Testis (tissue), 2 donors: ENCODE measurements at regions not wholly inside any gene's neighbourhood (a gene's known extent, or its start where the extent isn't known, plus 50 kb on each side); places are given as distances from the start of the nearest gene placed in this dataset.
"Not testable (repeated sequence)": the region's sequence is repeated elsewhere in the genome, so short reads cannot be mapped to it uniquely, and the experiment has no call there.

Experiments used
- DNase-seq: peaks from one replicate; pipeline ENCODE4 v3.0.0-alpha.2; 2019
- H3K27ac ChIP-seq, 2 donors: fragments of 200-600 bp; sonication (generic); one replicate each; pipeline ENCODE4 v1.5.1; 2019
- H3K27me3 ChIP-seq: fragments of 200-600 bp; sonication (generic); one replicate; pipeline ENCODE4 v1.5.1; 2019
- H3K36me3 ChIP-seq: fragments of 200-600 bp; sonication (generic); one replicate; pipeline ENCODE4 v1.5.1; 2017; ENCODE audit warnings: low read depth; ENCODE audit errors: missing control alignments
- H3K4me1 ChIP-seq: fragments of 200-600 bp; sonication (generic); one replicate; pipeline ENCODE4 v1.5.1; 2019
- H3K4me3 ChIP-seq, 2 donors: fragments of 200-600 bp; sonication (generic); one replicate each; pipeline ENCODE4 v1.5.1; 2017 to 2019
- H3K9me3 ChIP-seq: fragments of 200-600 bp; sonication (generic); one replicate; pipeline ENCODE4 v1.5.1; 2017
- POLR2A ChIP-seq: fragments of 450-650 bp; IDR thresholded peaks from one replicate; pipeline ENCODE4 v1.6.1; 2017; ENCODE audit warnings: antibody characterized with exemption, mild to moderate bottlenecking, moderate library complexity
- WGBS, 2 donors: methylation state at CpG; one replicate each; pipeline ENCODE4 v1.1.5; 2018; 5-methylcytosine and 5-hydroxymethylcytosine counted together
- intact Hi-C: fragments of 100-400 bp; cut with DNase I; formaldehyde crosslinking; loops from one replicate; pipeline ENCODE4 v1.15.1; 2023; ENCODE audit warnings: low total_unique reads
- TF ChIP-seq, protein P1 (sequence below), 3 experiments: fragments of 450-650 bp in 2 of 3; fragments of 200-600 bp in 1 of 3; sonication (generic) in 1 of 3; IDR thresholded peaks; one replicate each; pipeline ENCODE4 v1.5.1; 2016 to 2019; ENCODE audit warnings: antibody characterized with exemption in 3 of 3, mild to moderate bottlenecking in 2 of 3, moderate library complexity in 1 of 3

DNA sequence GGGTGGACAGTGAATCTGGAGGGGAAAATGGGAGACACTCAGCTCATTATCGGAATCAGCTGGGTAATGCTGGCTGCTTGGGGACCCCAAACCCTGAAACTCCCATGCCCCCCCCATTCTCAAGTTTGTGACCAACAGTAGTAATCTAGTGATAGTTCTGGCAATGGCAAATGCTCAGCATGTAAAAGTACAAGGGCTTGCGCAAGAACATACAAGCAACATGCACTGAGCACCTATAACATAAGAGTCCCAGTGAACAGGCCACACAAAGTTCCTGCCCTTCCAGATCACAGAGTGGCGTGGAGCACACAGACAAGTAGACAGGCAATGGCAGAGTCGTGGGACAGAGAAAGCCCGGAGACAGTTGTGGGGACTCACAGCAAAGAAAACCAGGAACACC lies 407.9 kb downstream of the MED13L start:
- no peak overlapping the region for H3K27ac ChIP-seq
- intact Hi-C loops, result no loop called here

DNA sequence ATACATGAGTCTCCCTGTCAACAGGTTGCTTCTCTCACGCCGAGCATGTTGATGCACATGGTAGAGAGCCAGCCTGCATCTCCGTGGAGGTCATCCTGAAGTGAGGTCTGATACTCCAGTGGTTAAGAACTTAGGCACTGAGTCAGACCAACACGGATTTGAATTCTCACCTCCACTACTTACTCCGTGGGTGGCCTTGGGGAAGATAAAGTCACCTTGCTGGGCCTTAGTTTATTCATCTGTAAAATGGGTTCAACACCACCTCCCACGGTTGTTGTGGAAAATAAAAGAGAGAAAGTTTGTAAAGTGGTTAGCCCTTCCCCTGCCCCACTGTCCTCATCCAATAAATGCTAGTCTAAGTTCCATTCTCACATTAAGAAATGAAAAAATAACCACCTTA lies 408.9 kb downstream of the MED13L start:
- no peak overlapping the region for H3K27ac ChIP-seq
- H3K36me3 ChIP-seq, result no peaks in the 10 kb centered on the region
- H3K4me3 ChIP-seq, result no peak overlapping the region
- no peak for DNase-seq
- H3K27me3 ChIP-seq, result no peaks in the 10 kb centered on the region
- 81 to 84% methylated on average over 6 of the region's 6 CpGs for WGBS, 2 donors
- TF ChIP-seq, protein P1, sequence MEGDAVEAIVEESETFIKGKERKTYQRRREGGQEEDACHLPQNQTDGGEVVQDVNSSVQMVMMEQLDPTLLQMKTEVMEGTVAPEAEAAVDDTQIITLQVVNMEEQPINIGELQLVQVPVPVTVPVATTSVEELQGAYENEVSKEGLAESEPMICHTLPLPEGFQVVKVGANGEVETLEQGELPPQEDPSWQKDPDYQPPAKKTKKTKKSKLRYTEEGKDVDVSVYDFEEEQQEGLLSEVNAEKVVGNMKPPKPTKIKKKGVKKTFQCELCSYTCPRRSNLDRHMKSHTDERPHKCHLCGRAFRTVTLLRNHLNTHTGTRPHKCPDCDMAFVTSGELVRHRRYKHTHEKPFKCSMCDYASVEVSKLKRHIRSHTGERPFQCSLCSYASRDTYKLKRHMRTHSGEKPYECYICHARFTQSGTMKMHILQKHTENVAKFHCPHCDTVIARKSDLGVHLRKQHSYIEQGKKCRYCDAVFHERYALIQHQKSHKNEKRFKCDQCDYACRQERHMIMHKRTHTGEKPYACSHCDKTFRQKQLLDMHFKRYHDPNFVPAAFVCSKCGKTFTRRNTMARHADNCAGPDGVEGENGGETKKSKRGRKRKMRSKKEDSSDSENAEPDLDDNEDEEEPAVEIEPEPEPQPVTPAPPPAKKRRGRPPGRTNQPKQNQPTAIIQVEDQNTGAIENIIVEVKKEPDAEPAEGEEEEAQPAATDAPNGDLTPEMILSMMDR (IDR thresholded peaks at IDR 0.05), result no peak
- TF ChIP-seq POLR2A, result no peak
- intact Hi-C loops, result no loop called here
- H3K9me3 ChIP-seq, result no peaks in the 10 kb centered on the region
- H3K4me1 ChIP-seq, result no peaks in the 10 kb centered on the region

More for the DNA sequence above, 407.9 kb downstream of the MED13L start:
- no peaks in the 10 kb centered on the region for H3K36me3 ChIP-seq
- H3K9me3 ChIP-seq, result no peaks in the 10 kb centered on the region
- no peak overlapping the region for H3K4me3 ChIP-seq
- no peak for DNase-seq
- H3K4me1 ChIP-seq, result no peaks in the 10 kb centered on the region
- no peak for TF ChIP-seq POLR2A
- TF ChIP-seq, protein P1 (IDR thresholded peaks at IDR 0.05), result no peak
- 82% methylated on average over 5 of the region's 5 CpGs for WGBS, 2 donors
- no peaks in the 10 kb centered on the region for H3K27me3 ChIP-seq

DNA sequence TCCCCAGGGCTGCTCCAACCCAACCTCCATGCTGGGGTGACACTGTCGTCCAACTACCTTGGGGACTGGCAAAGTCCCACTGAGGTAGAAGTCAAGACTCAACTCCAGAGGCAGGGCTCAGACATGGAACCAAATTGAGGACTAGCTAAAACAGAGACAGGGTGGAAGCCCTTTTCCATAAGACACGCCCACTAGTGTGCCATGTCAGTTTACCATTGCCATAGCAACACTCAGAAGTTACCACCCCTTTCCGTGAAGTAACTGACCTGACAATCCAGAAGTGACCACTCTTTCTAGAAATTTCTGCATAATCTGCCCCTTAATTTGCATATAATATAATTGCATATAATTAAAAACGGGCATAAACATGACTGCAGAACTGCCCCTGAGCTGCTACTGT lies 409.6 kb downstream of the MED13L start:
- Histone ChIP-seq H3K4me3 (no peak overlapping the region), H3K9me3 (no peaks in the 10 kb centered on the region), H3K27me3 (no peaks in the 10 kb centered on the region), H3K4me1 (no peaks in the 10 kb centered on the region), H3K36me3 (no peaks in the 10 kb centered on the region), H3K27ac (no peak overlapping the region)
- no peak for DNase-seq
- intact Hi-C loops, result no loop called here
- TF ChIP-seq, protein P1 (IDR thresholded peaks at IDR 0.05), result no peak
- WGBS, 2 donors, result 73 to 96% methylated on average over 4 of the region's 4 CpGs

DNA sequence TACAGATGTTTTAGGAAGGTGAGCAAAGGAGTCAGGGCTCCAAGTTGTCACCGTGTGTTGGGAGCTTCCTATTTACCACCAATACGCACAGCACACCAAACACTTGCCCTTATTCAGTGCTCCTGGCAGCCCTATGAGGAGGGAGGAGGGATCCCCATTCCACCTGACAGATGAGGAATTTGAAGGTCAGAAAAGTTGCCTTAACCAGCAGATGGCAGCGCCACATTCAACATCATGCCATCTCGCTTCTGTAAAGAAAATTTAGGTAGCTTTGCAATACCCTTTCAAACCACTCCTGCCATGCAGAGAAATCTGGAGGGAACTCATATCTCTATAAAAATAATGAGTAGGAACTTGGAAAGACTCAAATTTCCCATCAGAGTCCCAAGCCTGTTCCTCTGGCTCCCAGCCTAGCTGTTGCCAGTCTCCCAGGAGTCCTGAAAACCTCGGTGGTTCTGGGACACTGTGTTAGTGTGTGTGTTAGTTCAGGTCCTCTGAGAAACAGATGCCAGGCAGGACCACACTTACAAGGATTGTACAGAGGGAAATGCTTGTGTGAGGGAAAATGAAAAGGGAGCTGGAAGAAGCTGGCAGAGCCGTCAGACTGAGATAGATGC lies 410.5 kb downstream of the MED13L start:
- H3K4me3 ChIP-seq, result no peak overlapping the region
- no peaks in the 10 kb centered on the region for H3K27me3 ChIP-seq
- H3K4me1 ChIP-seq, result no peaks in the 10 kb centered on the region
- H3K36me3 ChIP-seq, result no peaks in the 10 kb centered on the region
- WGBS, 2 donors, result 73 to 80% methylated on average over 6 of the region's 6 CpGs
- H3K27ac ChIP-seq, result no peak overlapping the region
- TF ChIP-seq, protein P1 (IDR thresholded peaks at IDR 0.05), result no peak
- TF ChIP-seq POLR2A, result no peak
- intact Hi-C loops, result no loop called here
- DNase-seq, result no peak
- no peaks in the 10 kb centered on the region for H3K9me3 ChIP-seq

DNA sequence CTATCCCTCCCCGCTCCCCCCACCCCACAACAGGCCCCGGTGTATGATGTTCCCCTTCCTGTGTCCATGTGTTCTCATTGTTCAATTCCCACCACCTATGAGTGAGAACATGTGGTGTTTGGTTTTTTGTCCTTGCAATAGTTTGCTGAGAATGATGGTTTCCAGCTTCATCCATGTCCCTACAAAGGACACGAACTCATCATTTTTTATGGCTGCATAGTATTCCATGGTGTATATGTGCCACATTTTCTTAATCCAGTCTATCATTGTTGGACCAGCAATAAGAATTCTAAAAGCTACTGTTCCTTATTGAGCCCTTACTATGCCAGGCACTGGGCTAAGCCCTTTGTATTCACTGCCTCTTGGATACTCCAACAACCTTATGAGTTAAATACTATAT lies 411.2 kb downstream of the MED13L start:
- H3K9me3 ChIP-seq, H3K4me3 ChIP-seq, DNase-seq, H3K27ac ChIP-seq, H3K36me3 ChIP-seq, H3K27me3 ChIP-seq, intact Hi-C loops, H3K4me1 ChIP-seq: not testable (repeated sequence)
- WGBS, 2 donors, result 80 to 94% methylated on average over 3 of the region's 3 CpGs
